ENCODE measurements at regions not wholly inside any gene's neighbourhood (a gene's known extent, or its start where the extent isn't known, plus 50 kb on each side); places are given as distances from the start of the nearest gene placed in this dataset.
"Not testable (repeated sequence)": the region's sequence is repeated elsewhere in the genome, so short reads cannot be mapped to it uniquely, and the experiment has no call there.

GRCh38 chr3:115204475-115204874 lies 57.4 kb upstream of the ZBTB20 start:
- no peak for DNase-seq (ENCODE audit: low spot score)

GRCh38 chr3:115208066-115208750 lies 61.1 kb upstream of the ZBTB20 start:
- peak; percentile 19 for DNase-seq (ENCODE audit: low spot score)

DNA sequence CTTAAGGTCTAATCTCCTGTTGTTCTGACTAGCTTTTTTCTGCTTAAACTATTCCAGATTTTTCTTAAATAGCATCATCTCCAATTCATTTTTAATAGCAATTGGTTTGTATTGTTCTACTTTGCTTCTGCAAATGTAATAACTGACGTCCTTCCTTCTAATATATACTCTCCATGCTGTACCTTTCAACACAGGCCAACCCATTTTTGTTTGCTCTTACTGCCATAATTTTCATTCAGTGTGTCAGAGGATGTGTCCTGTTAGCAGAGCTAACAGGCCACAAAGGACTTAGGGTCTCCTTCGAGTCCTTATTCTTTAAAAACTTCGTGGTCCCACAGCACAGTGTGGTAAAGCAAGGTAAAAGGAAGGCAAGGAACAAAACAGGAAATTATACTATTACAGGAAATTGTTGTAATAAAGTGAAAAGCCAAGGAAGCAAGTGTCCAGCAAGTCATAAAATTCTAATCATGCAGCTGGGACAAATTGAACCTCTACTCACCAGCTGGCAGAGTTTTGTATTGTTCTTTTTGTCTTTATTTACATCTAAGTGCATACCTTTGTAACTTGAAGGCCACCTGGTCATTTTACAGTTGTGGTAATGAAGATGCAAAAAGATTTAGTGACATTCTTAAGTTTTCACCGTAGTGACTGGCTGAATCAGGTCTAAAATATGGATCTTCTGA lies 64.9 kb upstream of the ZBTB20 start:
- DNase-seq (ENCODE audit: low spot score), result no peak

GRCh38 chr3:115212615-115213014 lies 65.5 kb upstream of the ZBTB20 start:
- no peak for DNase-seq (ENCODE audit: low spot score)

DNA sequence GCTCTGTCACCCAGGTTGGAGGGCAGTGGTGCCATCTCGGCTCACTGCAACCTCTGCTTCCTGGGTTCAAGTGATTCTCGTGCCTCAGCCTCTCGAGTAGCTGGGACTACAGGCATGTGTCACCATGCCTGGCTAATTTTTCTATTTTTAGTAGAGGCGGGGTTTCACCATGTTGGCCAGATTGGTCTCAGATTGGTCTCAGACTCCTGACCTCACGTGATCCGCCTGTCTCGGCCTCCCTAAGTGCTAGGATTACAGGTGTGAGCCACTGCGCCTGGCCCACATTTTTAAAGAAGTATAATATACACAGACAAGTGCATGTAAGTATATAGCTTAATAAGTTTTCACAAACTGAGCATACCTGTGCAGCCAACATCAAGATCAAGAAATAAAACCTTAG lies 66.0 kb upstream of the ZBTB20 start:
- DNase-seq (ENCODE audit: low spot score), result not testable (repeated sequence)

- no peak for DNase-seq (ENCODE audit: low spot score)
Observed at GRCh38 chr3:115217292-115217677, 70.2 kb upstream of the ZBTB20 start.

GRCh38 chr3:115217678-115218451 lies 70.8 kb upstream of the ZBTB20 start:
- peak; percentile 81 for DNase-seq (ENCODE audit: low spot score)

DNA sequence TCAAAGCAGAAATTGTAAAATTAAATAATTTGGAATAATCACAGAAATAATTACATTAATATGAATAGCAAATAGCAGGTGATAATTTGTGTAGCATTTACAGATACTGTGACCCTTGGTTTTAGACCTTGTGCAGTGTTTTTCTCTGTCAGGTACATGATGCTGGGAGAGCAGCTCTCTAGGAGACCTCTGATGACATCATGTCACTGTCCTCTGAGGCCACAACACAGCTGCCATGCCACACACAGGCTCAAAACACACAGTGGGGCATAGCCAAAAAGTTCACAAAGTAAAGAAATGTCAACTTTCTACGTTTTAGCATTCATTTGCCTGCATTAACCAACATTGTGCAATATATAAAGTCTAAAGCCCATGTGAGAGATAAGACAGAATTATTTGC lies 71.8 kb upstream of the ZBTB20 start:
- DNase-seq (ENCODE audit: low spot score), result no peak

DNA sequence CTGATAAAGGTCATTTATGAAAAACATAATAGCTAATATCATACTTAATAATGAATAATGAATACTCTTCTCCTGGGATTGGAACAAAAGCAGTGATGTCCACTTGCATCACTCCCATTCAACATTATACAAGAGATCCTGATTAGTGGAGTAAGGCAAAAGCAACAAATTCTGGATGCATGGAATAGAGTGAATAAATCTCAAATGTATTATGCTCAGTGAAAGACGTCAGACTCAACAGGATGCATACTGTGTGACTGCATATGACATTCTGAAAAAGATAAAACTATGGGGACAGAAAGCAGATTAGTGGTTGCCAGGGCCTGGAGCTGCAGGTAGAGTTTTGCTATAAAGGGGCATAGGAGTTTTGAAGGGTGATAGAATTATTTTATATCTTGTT lies 77.6 kb upstream of the ZBTB20 start:
- DNase-seq (ENCODE audit: low spot score), result no peak

DNA sequence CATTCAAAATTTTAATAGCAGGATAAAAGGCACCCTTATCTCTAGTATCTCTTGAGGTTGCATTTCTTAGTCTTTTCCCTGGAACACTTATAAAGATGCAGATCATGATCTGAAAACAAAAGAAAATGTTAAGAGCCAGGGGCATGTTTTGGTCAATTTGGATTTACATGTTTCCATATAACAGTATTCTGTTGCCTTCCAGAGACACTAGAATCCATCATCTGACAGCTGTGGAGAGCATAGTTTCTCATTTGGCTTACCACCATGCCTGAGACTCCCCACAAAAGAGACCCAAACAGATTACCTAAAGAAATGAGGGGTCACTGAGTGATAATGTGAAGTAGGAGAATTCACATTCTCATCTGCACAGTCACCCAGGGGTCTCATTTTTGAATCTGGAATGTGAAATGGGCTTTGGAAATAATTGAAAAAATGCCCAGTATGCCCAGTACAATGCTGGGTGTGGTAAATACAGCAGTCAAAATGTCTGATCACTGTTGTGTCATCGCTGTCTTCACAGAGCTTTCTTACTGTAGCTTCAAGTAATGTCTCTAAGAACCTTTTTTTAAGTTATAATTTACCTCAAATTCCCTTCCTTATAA lies 79.9 kb upstream of the ZBTB20 start:
- DNase-seq (ENCODE audit: low spot score), result no peak

DNA sequence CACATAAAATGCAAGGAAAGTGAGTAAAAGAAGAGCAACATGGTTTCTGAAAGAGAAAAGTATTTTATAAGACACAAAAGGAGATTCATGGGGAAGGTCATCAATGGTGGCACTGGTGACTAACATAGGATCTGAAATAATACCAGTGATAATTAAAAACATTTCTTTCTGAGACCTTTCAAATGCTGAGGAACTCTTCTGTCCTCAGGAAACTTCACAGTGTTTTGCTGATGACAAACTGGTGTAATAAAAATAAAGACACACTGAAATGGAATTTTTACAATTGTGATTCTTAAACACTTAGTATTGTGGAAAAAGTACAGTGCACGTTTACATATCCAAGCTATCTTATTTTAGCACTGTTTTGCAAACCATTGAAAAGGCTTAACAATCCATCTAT lies 80.4 kb upstream of the ZBTB20 start:
- no peak for DNase-seq (ENCODE audit: low spot score)

GRCh38 chr3:115228266-115228665 lies 81.2 kb upstream of the ZBTB20 start:
- no peak for DNase-seq (ENCODE audit: low spot score)

DNA sequence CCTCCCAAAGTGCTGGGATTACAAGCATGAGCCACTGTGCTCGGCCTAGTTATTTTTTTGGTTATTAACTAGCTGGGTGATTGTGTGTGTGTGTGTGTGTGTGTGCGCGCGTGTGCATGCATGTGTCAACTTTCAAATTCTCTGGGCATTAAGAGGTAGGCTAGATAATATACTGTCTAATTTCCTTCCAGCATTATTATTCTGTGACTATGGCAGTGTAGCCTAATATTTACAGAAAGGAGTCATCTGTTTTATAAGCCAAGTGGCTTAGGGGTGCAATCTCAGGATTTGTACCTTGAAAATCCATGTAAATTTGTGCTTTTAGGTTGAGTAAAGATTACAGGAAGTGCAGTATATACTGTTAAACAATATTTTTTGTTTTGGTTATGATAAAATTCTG lies 85.1 kb upstream of the ZBTB20 start:
- no peak for DNase-seq (ENCODE audit: low spot score)

DNA sequence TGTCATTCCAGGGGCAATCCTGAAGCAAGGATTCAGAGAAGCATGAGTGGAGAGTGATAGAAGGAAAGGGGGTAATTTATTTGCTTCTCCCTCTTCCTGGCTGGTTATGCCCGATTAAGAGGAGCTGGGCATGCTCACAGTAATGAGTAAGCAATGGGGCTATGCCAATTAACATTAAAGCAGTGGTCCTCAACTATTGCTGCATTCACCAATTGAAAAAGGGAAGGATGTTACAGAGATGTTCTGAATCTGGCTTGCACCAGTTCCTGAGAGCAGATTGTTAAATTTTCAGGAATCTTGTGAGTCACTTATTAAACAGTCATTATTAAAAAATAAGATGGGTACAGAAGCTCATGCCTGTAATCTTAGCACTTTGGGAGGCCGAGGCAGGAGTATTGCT lies 85.9 kb upstream of the ZBTB20 start:
- no peak for DNase-seq (ENCODE audit: low spot score)

DNA sequence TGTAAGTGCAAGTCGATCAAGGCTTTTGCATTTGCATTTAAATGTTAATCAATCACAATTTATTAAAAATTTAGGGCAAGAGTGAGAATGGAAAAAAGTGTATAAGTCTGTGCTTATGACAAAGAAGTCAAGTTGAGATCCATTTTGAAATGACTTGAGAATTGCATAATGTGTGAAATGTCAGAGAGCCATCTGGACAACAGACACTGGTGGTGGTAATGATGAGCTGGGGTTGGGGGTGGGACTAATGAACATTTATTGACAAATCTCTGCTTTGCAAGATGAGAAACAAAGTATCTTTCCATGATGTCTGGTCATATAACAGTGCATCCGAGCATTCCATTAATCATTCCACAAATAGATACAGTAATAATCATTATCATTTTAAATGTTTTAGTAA lies 89.4 kb upstream of the ZBTB20 start:
- no peak for DNase-seq (ENCODE audit: low spot score)

DNA sequence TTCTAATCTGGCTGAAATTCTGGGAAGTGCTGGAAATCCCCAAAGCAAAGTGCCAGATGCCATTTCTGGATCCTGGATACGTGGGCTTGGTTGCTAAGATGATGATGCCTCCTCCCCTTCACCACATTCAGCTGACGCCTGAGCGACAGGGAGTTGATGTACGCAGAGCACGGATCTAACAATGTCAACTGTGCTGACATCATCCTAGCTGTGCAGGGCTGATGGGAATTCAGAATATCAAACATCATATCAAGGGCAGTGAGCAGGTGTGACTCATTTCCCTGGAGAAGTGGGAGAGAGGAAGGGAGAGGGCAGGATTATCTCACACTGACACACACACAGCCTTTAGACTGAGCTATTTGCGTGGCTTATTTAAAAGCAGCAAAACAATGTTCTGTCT lies 92.6 kb upstream of the ZBTB20 start:
- peak; percentile 64 for DNase-seq (ENCODE audit: low spot score)

DNA sequence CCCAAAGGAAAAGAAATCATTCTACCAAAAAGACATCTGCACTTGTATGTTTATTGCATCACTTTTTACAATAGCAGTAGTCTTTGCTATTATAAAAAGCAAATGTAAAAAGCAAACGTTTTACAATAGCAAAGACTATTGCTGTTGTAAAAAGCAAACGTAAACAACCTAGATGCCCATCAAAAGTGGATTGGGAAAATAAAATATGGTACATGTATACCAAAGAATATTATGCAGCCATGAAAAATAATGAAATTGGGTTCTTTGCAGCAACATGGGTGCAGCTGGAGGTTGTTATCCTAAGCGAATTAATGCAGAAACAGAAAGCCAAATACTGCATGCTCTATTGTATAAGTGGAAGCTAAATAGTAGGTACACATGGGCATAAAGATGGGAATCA lies 97.3 kb upstream of the ZBTB20 start:
- DNase-seq (ENCODE audit: low spot score), result no peak

- DNase-seq (ENCODE audit: low spot score), result peak; percentile 92
Observed at GRCh38 chr3:115245438-115245837, 98.3 kb upstream of the ZBTB20 start.

- DNase-seq (ENCODE audit: low spot score), result peak; percentile 54
Observed at GRCh38 chr3:115245899-115246298, 98.8 kb upstream of the ZBTB20 start.

DNA sequence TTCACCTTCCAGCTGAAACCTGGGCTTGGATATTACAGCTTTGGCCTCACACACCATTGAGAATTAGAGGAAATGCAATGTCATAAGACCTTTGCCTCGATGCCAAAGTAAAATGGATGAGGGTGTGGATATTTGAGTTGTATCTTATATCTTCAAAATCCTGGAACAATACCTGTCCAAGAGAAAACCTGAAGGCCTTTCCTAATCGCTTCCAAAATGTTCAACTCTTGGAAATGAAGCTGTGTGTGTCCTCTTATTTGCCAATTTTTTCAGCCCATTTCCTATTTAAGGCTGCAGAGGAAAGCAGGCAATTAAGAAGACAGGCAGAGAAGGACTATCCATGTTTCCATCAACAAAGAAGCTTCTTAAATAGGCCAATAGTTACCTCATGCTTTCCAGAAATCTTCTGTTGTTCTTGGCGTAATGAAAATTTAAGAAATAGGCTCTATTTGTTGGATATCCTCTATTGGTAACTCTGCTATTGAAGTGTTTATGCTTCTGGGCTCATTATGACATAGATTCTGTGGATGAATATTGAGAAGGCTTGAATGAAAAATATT lies 99.5 kb upstream of the ZBTB20 start:
- DNase-seq (ENCODE audit: low spot score), result no peak

DNA sequence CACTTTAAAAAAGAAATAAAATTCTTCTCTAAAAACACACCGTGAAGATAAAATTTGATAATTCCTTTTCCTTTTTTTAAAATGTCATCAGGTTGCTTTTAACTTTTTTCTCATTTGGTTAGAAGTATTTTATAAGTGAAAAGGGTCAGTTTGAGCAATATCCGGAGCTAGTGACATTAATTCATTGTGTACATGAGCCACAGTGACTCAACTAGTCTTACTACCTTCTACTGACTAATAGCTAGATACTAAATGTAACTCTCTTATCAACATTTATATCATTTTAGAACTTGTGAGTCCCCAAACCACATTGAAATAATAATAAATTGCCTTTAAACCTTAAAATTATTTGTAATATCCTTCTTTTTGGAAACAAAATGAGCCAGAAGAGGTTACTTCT lies 101.2 kb upstream of the ZBTB20 start:
- no peak for DNase-seq (ENCODE audit: low spot score)

- DNase-seq (ENCODE audit: low spot score), result no peak
Observed at GRCh38 chr3:115251509-115251908, 104.4 kb upstream of the ZBTB20 start.

Measured in umbilical cord (tissue), 1 donor.